ENCODE measurements at regions not wholly inside any gene's neighbourhood (a gene's known extent, or its start where the extent isn't known, plus 50 kb on each side); places are given as distances from the start of the nearest gene placed in this dataset.

DNA sequence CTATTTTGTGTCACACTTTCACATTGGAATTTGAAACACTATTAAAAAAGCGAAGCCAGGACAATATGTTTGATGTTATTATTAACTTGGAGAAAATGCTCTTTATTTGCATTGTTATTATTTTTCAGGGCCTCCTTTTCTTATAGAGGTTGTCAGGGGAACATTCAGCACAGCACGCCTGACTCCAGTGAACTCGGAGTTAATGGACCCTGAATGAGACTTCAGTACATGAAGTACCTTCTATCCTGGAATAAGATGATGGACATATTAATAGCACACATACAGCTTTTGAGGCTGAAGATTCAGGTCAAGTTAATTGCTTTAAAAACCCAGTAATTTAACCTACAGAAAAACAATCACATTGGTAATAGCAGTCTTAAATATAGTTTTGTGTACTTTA is 652.9 kb downstream of the SEMA5A start:
- H3K4me3 ChIP-seq: no peak overlapping the region
- no peak overlapping the region for H3K27ac ChIP-seq
- no peaks in the 10 kb centered on the region for H3K4me1 ChIP-seq
- no peaks in the 10 kb centered on the region for H3K27me3 ChIP-seq
- WGBS, 2 donors: 87 to 95% methylated on average over 3 of the region's 3 CpGs
- intact Hi-C loops (cut with DNase I; ENCODE audit: low total_unique reads): no loop called here
- no peak for TF ChIP-seq POLR2A (IDR thresholded peaks at IDR 0.05)
- TF ChIP-seq, protein P1, sequence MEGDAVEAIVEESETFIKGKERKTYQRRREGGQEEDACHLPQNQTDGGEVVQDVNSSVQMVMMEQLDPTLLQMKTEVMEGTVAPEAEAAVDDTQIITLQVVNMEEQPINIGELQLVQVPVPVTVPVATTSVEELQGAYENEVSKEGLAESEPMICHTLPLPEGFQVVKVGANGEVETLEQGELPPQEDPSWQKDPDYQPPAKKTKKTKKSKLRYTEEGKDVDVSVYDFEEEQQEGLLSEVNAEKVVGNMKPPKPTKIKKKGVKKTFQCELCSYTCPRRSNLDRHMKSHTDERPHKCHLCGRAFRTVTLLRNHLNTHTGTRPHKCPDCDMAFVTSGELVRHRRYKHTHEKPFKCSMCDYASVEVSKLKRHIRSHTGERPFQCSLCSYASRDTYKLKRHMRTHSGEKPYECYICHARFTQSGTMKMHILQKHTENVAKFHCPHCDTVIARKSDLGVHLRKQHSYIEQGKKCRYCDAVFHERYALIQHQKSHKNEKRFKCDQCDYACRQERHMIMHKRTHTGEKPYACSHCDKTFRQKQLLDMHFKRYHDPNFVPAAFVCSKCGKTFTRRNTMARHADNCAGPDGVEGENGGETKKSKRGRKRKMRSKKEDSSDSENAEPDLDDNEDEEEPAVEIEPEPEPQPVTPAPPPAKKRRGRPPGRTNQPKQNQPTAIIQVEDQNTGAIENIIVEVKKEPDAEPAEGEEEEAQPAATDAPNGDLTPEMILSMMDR (IDR thresholded peaks at IDR 0.05): no peak
- no peaks in the 10 kb centered on the region for H3K36me3 ChIP-seq (ENCODE audit: low read depth, missing control alignments)
- H3K9me3 ChIP-seq: no peaks in the 10 kb centered on the region
- DNase-seq: no peak

DNA sequence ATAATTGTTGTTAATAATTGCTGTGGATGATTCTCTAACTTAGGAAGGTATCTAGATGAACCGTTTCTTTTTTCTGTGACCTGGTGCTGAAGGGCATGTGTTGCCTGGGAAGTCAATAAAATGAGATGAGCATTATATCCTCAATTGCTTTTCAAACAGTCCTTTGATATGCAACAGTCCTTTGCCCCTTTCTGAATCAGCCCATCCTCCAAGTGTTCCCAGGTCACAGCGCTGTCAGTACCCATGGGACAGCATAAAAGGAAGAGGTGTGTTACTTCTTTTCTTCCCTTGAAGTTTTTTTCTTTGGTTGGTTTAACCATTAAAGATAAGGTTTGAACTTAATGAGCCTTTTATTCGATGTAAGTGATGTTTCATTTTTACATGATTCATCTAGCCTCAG is 651.8 kb downstream of the SEMA5A start:
- no peaks in the 10 kb centered on the region for H3K36me3 ChIP-seq (ENCODE audit: low read depth, missing control alignments)
- TF ChIP-seq POLR2A (IDR thresholded peaks at IDR 0.05): no peak
- TF ChIP-seq, protein P1 (IDR thresholded peaks at IDR 0.05): no peak
- H3K4me3 ChIP-seq: no peak overlapping the region
- no peaks in the 10 kb centered on the region for H3K27me3 ChIP-seq
- 44 to 57% methylated on average over 3 of the region's 3 CpGs for WGBS, 2 donors
- intact Hi-C loops (cut with DNase I; ENCODE audit: low total_unique reads): no loop called here
- no peaks in the 10 kb centered on the region for H3K9me3 ChIP-seq
- H3K4me1 ChIP-seq: no peaks in the 10 kb centered on the region
- DNase-seq: no peak
- no peak overlapping the region for H3K27ac ChIP-seq

DNA sequence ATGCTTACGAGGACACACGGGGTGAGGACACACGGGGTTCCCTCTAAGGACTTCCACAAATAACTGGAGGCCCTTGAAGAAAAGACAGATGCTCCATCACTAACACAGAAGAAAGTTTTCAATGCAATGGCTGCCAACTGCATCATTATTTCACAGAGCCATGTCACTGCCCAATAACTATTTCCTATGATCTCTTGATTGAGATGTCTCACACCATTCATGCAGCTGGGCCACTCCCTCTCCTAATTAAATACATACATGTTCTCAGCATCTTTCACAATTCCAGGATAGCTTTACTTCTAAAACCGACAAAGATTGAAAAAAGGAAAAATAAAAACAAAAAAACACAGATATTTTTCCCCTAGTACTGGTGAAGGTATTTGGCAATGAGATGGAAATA is 650.8 kb downstream of the SEMA5A start:
- H3K27me3 ChIP-seq: no peaks in the 10 kb centered on the region
- H3K36me3 ChIP-seq (ENCODE audit: low read depth, missing control alignments): no peaks in the 10 kb centered on the region
- H3K4me3 ChIP-seq: no peak overlapping the region
- no peak for TF ChIP-seq POLR2A (IDR thresholded peaks at IDR 0.05)
- TF ChIP-seq, protein P1 (IDR thresholded peaks at IDR 0.05): no peak
- intact Hi-C loops (cut with DNase I; ENCODE audit: low total_unique reads): no loop called here
- no peaks in the 10 kb centered on the region for H3K9me3 ChIP-seq
- no peak for DNase-seq
- 89 to 91% methylated on average over 4 of the region's 4 CpGs for WGBS, 2 donors
- H3K27ac ChIP-seq: no peak overlapping the region
- H3K4me1 ChIP-seq: no peaks in the 10 kb centered on the region

DNA sequence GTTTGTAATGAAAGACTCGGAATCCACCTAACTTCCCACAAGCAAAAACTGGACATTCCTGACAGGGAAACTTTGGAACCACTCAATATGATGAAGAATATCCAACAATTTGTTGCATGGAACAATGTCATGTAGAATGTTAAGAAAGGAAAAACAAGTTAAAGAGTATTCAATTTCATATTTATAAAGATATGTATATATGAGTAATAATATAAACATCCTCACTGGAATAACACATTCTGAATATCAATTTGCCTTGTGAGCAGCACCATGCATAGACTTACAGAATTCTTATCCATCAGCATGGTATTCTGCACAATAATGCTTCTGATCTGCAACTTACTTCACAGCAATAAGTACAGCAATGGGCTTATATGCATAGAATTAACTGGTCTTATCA is 650.3 kb downstream of the SEMA5A start:
- Histone ChIP-seq H3K27ac (no peak overlapping the region), H3K36me3 (ENCODE audit: low read depth, missing control alignments) (no peaks in the 10 kb centered on the region), H3K27me3 (no peaks in the 10 kb centered on the region), H3K4me1 (no peaks in the 10 kb centered on the region), H3K4me3 (no peak overlapping the region), H3K9me3 (no peaks in the 10 kb centered on the region)
- intact Hi-C loops (cut with DNase I; ENCODE audit: low total_unique reads): no loop called here
- TF ChIP-seq, protein P1 (IDR thresholded peaks at IDR 0.05): no peak
- TF ChIP-seq POLR2A (IDR thresholded peaks at IDR 0.05): no peak
- DNase-seq: no peak
- 89 to 93% methylated on average over 1 of the region's 1 CpG for WGBS, 2 donors

DNA sequence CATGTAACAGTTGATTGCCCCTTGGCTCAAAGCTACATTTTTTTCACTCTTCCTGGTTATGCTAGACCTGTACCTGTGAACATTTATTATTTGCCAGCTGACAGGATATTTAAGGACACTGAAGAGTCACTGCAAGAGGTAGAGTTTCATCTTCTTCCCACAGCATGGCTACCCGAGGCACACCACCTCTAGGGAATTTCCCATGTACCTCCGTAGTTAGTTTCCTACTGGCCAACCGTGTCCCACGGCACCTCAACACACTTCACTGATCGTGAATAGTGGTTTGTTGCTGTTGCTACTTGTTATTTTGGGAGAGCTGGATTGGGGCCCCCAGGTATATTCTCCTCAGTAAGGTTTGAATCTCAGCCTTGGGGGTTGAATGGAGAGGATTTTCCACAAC is 648.6 kb downstream of the SEMA5A start:
- H3K4me3 ChIP-seq: no peak overlapping the region
- TF ChIP-seq, protein P1 (IDR thresholded peaks at IDR 0.05): no peak
- TF ChIP-seq POLR2A (IDR thresholded peaks at IDR 0.05): no peak
- H3K4me1 ChIP-seq: no peaks in the 10 kb centered on the region
- H3K36me3 ChIP-seq (ENCODE audit: low read depth, missing control alignments): no peaks in the 10 kb centered on the region
- 80 to 91% methylated on average over 5 of the region's 5 CpGs for WGBS, 2 donors
- H3K27ac ChIP-seq: no peak overlapping the region
- DNase-seq: no peak
- no peaks in the 10 kb centered on the region for H3K27me3 ChIP-seq
- no peaks in the 10 kb centered on the region for H3K9me3 ChIP-seq
- intact Hi-C loops (cut with DNase I; ENCODE audit: low total_unique reads): no loop called here
